RWPE1 (cell line): ENCODE measurements at regions not wholly inside any gene's neighbourhood (a gene's known extent, or its start where the extent isn't known, plus 50 kb on each side); places are given as distances from the start of the nearest gene placed in this dataset.

Experiments
- CTCF ChIA-PET: fragments of 350-600 bp; sonication (Branson Sonifier 250); formaldehyde crosslinking; extraction: SDS; loops from one replicate; lab custom pipeline; 2021; lab: Yijun Ruan, JAX
- POLR2A ChIA-PET: fragments of 400-600 bp; formaldehyde crosslinking; extraction: SDS; loops from one replicate; lab custom pipeline; 2020; ENCODE audit warnings: antibody characterized with exemption; ENCODE audit not compliant: low non-redundant PET; lab: Yijun Ruan, JAX
- DNase-seq: peaks from one replicate; pipeline ENCODE4 v3.0.0; 2012; ENCODE audit warnings: low spot score
- H3K27ac ChIP-seq: fragments of 450-650 bp; 2 replicates; pipeline ENCODE4 v1.5.1; 2017
- CTCF ChIP-seq: fragments of 450-650 bp; conservative IDR thresholded peaks from 2 replicates; pipeline ENCODE4 v1.5.1; 2017; ENCODE audit warnings: low read depth, mild to moderate bottlenecking

- DNase-seq = no peak
- CTCF ChIA-PET = no interaction called here
- POLR2A ChIA-PET = no interaction called here
- no peak for TF ChIP-seq CTCF
- no peak overlapping the region for H3K27ac ChIP-seq
Measured at GRCh38 chr7:45390180-45390579, 184.0 kb upstream of the ADCY1 start.

- no peak overlapping the region for H3K27ac ChIP-seq
- DNase-seq = no peak
- ChIA-PET POLR2A (no interaction called here), CTCF (no interaction called here)
- no peak for TF ChIP-seq CTCF
Measured at GRCh38 chr7:45390731-45391130, 183.4 kb upstream of the ADCY1 start.

GRCh38 chr7:45391618-45392451 is 182.3 kb upstream of the ADCY1 start:
- POLR2A ChIA-PET = no interaction called here
- H3K27ac ChIP-seq = no peak overlapping the region
- CTCF ChIA-PET = no interaction called here
- TF ChIP-seq CTCF = no peak
- DNase-seq = no peak

GRCh38 chr7:45394117-45394708 is 180.0 kb upstream of the ADCY1 start:
- no peak overlapping the region for H3K27ac ChIP-seq
- no peak for DNase-seq
- ChIA-PET CTCF (interaction anchor here (0.7 kb wide), 1 partner anchor 70 kb away, joined by 3 read pairs; no protein-coding TSS in a partner anchor), POLR2A (no interaction called here)
- TF ChIP-seq CTCF = no peak

GRCh38 chr7:45399069-45399468 is 175.1 kb upstream of the ADCY1 start:
- ChIA-PET CTCF (no interaction called here), POLR2A (no interaction called here)
- no peak for DNase-seq
- no peak overlapping the region for H3K27ac ChIP-seq
- TF ChIP-seq CTCF = no peak

- POLR2A ChIA-PET = no interaction called here
- no peak for DNase-seq
- CTCF ChIA-PET = interaction anchor here (0.6 kb wide), 1 partner anchor 116 kb away, joined by 3 read pairs; no protein-coding TSS in a partner anchor
- TF ChIP-seq CTCF = no peak
- H3K27ac ChIP-seq = no peak overlapping the region
Measured at GRCh38 chr7:45400680-45401079, 173.5 kb upstream of the ADCY1 start.
